HG03135 (cell line): ENCODE measurements at regions not wholly inside any gene's neighbourhood (a gene's known extent, or its start where the extent isn't known, plus 50 kb on each side); places are given as distances from the start of the nearest gene placed in this dataset.
"Not testable (repeated sequence)": the region's sequence is repeated elsewhere in the genome, so short reads cannot be mapped to it uniquely, and the experiment has no call there.

Experiments used
- ATAC-seq: cut with Tn5 transposase; IDR thresholded peaks from one replicate; pipeline ENCODE4 v1.9.1; 2021; ENCODE audit warnings: mild to moderate bottlenecking, moderate library complexity; ENCODE audit not compliant: unreplicated experiment

- ATAC-seq, result no peak
Measured at GRCh38 chr6:167688123-167688522, 138.6 kb upstream of the AFDN start.

GRCh38 chr6:167689278-167689677 lies 137.4 kb upstream of the AFDN start:
- no peak for ATAC-seq

GRCh38 chr6:167689751-167690150 lies 137.0 kb upstream of the AFDN start:
- no peak for ATAC-seq

- not testable (repeated sequence) for ATAC-seq
Measured at GRCh38 chr6:167690167-167690922, 136.4 kb upstream of the AFDN start.

- ATAC-seq, result no peak
Measured at GRCh38 chr6:167690931-167691330, 135.8 kb upstream of the AFDN start.

- ATAC-seq, result no peak
Measured at GRCh38 chr6:167691533-167692312, 135.0 kb upstream of the AFDN start.

- ATAC-seq, result not testable (repeated sequence)
Measured at GRCh38 chr6:167693478-167693877, 133.2 kb upstream of the AFDN start.

- ATAC-seq, result no peak
Measured at GRCh38 chr6:167695831-167696230, 130.9 kb upstream of the AFDN start.

GRCh38 chr6:167696296-167696695 lies 130.4 kb upstream of the AFDN start:
- ATAC-seq, result no peak

GRCh38 chr6:167697316-167697715 lies 129.4 kb upstream of the AFDN start:
- ATAC-seq, result no peak

GRCh38 chr6:167698540-167698939 lies 128.2 kb upstream of the AFDN start:
- ATAC-seq, result no peak

GRCh38 chr6:167699141-167699931 lies 127.4 kb upstream of the AFDN start:
- ATAC-seq, result peak; percentile 97

- no peak for ATAC-seq
Measured at GRCh38 chr6:167700199-167700598, 126.5 kb upstream of the AFDN start.

- no peak for ATAC-seq
Measured at GRCh38 chr6:167701010-167701409, 125.7 kb upstream of the AFDN start.

- no peak for ATAC-seq
Measured at GRCh38 chr6:167702241-167702827, 124.4 kb upstream of the AFDN start.

GRCh38 chr6:167703347-167703746 lies 123.4 kb upstream of the AFDN start:
- no peak for ATAC-seq

GRCh38 chr6:167703781-167704180 lies 122.9 kb upstream of the AFDN start:
- no peak for ATAC-seq

- no peak for ATAC-seq
Measured at GRCh38 chr6:167704396-167704901, 122.3 kb upstream of the AFDN start.

GRCh38 chr6:167705211-167705750 lies 121.4 kb upstream of the AFDN start:
- no peak for ATAC-seq

GRCh38 chr6:167706313-167707109 lies 120.2 kb upstream of the AFDN start:
- ATAC-seq, result peak; percentile 96
